IMR-90 (cell line): ENCODE measurements at regions not wholly inside any gene's neighbourhood (a gene's known extent, or its start where the extent isn't known, plus 50 kb on each side); places are given as distances from the start of the nearest gene placed in this dataset.

Source experiments
- ATAC-seq: fragments of 200-7000 bp; cut with Tn5 transposase; 2 replicates; pipeline ENCODE4 v1.9.1; 2020; ENCODE audit warnings: low read depth, mild to moderate bottlenecking, moderate library complexity
- BruUV-seq: library from RNA; stranded (reverse); fragments of 400-500 nt; replicated peaks from 2 replicates; lab custom pipeline; 2021; lab: Mats Ljungman, UMichigan
- CTCF ChIA-PET: fragments of 300-600 bp; formaldehyde crosslinking; extraction: SDS; loops from one replicate; lab custom pipeline; 2021; ENCODE audit warnings: antibody characterized with exemption; lab: Yijun Ruan, JAX
- POLR2A ChIA-PET: fragments of 300-600 bp; sonication (Branson Sonifier 250); formaldehyde crosslinking; loops from one replicate; lab custom pipeline; 2022; ENCODE audit warnings: antibody characterized with exemption; ENCODE audit not compliant: unreplicated experiment; lab: Charles Lee
- DNase-seq: peaks from one replicate; pipeline ENCODE4 v3.0.0; 2013
- H2AFZ ChIP-seq: replicated peaks from 2 replicates; pipeline ENCODE3; 2013; ENCODE audit warnings: low read length, mild to moderate bottlenecking; ENCODE audit not compliant: poor library complexity
- H2AK5ac ChIP-seq: 2 replicates; pipeline ENCODE4 v1.6.1; 2013; ENCODE audit warnings: low read depth, low read length, inconsistent platforms
- H2AK9ac ChIP-seq: replicated peaks from 2 replicates; pipeline ENCODE3; 2013; ENCODE audit warnings: mild to moderate bottlenecking, low read depth, low read length, moderate library complexity; ENCODE audit not compliant: poor library complexity
- H2BK120ac ChIP-seq: 2 replicates; pipeline ENCODE4 v1.6.1; 2013; ENCODE audit warnings: low read depth, low read length, inconsistent platforms
- H2BK15ac ChIP-seq: 3 replicates; pipeline ENCODE4 v1.6.1; 2013; ENCODE audit warnings: low read depth, low read length, inconsistent platforms
- H2BK20ac ChIP-seq: 2 replicates; pipeline ENCODE4 v1.6.1; 2013; ENCODE audit warnings: low read depth, mild to moderate bottlenecking, inconsistent platforms, low read length, moderate library complexity
- H2BK5ac ChIP-seq: 2 replicates; pipeline ENCODE4 v1.6.1; 2013; ENCODE audit warnings: mild to moderate bottlenecking, low read depth, low read length, inconsistent platforms; ENCODE audit not compliant: poor library complexity, severe bottlenecking
- H3K14ac ChIP-seq: replicated peaks from 2 replicates; pipeline ENCODE4 v1.6.1; 2013; ENCODE audit warnings: low read depth, low read length, inconsistent platforms
- H3K18ac ChIP-seq: 2 replicates; pipeline ENCODE4 v1.6.1; 2013; ENCODE audit warnings: low read depth, low read length, control low read depth
- H3K23ac ChIP-seq: 2 replicates; pipeline ENCODE4 v1.6.1; 2013; ENCODE audit warnings: low read depth, low read length, inconsistent platforms
- H3K27ac ChIP-seq: 2 replicates; pipeline ENCODE4 v1.5.1; 2013; ENCODE audit warnings: mild to moderate bottlenecking, control low read depth, low read length; ENCODE audit not compliant: insufficient read depth
- H3K27me3 ChIP-seq: 2 replicates; pipeline ENCODE4 v1.6.1; 2013; ENCODE audit warnings: low read length; ENCODE audit not compliant: control insufficient read depth, insufficient read depth
- H3K36me3 ChIP-seq: 2 replicates; pipeline ENCODE4 v1.6.1; 2013; ENCODE audit warnings: low read length, mixed read lengths; ENCODE audit not compliant: control insufficient read depth, insufficient read depth
- H3K4ac ChIP-seq: 2 replicates; pipeline ENCODE4 v1.6.1; 2013; ENCODE audit warnings: low read depth, low read length, inconsistent platforms
- H3K4me1 ChIP-seq: 2 replicates; pipeline ENCODE4 v1.6.1; 2013; ENCODE audit warnings: low read length, mixed read lengths; ENCODE audit not compliant: control insufficient read depth, insufficient read depth
- H3K4me2 ChIP-seq: 2 replicates; pipeline ENCODE4 v1.6.1; 2013; ENCODE audit warnings: low read depth, mild to moderate bottlenecking, control low read depth, low read length, moderate library complexity
- H3K4me3 ChIP-seq: 2 replicates; pipeline ENCODE4 v1.5.1; 2013; ENCODE audit warnings: low read depth, mild to moderate bottlenecking, control low read depth, low read length, moderate library complexity; ENCODE audit not compliant: insufficient read depth
- H3K56ac ChIP-seq: 2 replicates; pipeline ENCODE4 v1.6.1; 2013; ENCODE audit warnings: low read length, inconsistent platforms; ENCODE audit not compliant: insufficient read depth; ENCODE audit errors: extremely low read depth
- H3K79me1 ChIP-seq, 2 experiments: 2 replicates each; pipeline ENCODE4 v1.6.1; 2013; ENCODE audit warnings: low read length in 2 of 2, inconsistent platforms in 1 of 2, low read depth in 1 of 2
- H3K9ac ChIP-seq: 2 replicates; pipeline ENCODE4 v1.6.1; 2013; ENCODE audit warnings: low read depth, low read length, control low read depth
- H3K9me1 ChIP-seq: 2 replicates; pipeline ENCODE4 v1.6.1; 2013; ENCODE audit warnings: low read length, inconsistent platforms; ENCODE audit not compliant: insufficient read depth
- H3K9me3 ChIP-seq: 2 replicates; pipeline ENCODE4 v1.6.1; 2013; ENCODE audit warnings: low read length; ENCODE audit not compliant: control insufficient read depth, insufficient read depth
- H4K20me1 ChIP-seq: 2 replicates; pipeline ENCODE4 v1.6.1; 2013; ENCODE audit warnings: low read length, inconsistent platforms; ENCODE audit not compliant: insufficient read depth
- H4K5ac ChIP-seq: 2 replicates; pipeline ENCODE4 v1.6.1; 2013; ENCODE audit warnings: mild to moderate bottlenecking, low read depth, low read length, control low read depth
- H4K8ac ChIP-seq, 2 experiments: 2 replicates each; pipeline ENCODE4 v1.6.1; 2013; ENCODE audit warnings: low read depth in 2 of 2, low read length in 2 of 2, control low read depth in 1 of 2, inconsistent platforms in 1 of 2
- H4K91ac ChIP-seq: 2 replicates; pipeline ENCODE4 v1.6.1; 2013; ENCODE audit warnings: low read depth, low read length, inconsistent platforms; ENCODE audit not compliant: insufficient read depth
- FOS ChIP-seq: fragments of 150-350 bp; IDR thresholded peaks from 2 replicates; pipeline ENCODE4 v1.6.1; 2016; ENCODE audit warnings: low read depth, low read length
- MXI1 ChIP-seq: IDR thresholded peaks from 2 replicates; pipeline ENCODE4 v1.6.1; 2012; ENCODE audit warnings: low read depth, mild to moderate bottlenecking, low read length, moderate library complexity, borderline replicate concordance
- POLR2A ChIP-seq: IDR thresholded peaks from 2 replicates; pipeline ENCODE4 v1.6.1; 2012; ENCODE audit warnings: mild to moderate bottlenecking, low read depth, low read length
- RAD21 ChIP-seq: IDR thresholded peaks from 2 replicates; pipeline ENCODE4 v1.6.1; 2012; ENCODE audit warnings: low read length, improper control_type of control experiment
- RFX5 ChIP-seq: IDR thresholded peaks from 2 replicates; pipeline ENCODE4 v1.8.0; 2012; ENCODE audit warnings: low read depth, mild to moderate bottlenecking, low read length, moderate library complexity
- USF2 ChIP-seq: fragments of 150-350 bp; IDR thresholded peaks from 2 replicates; pipeline ENCODE4 v1.6.1; 2017; ENCODE audit warnings: mild to moderate bottlenecking, antibody characterized with exemption, low read length, low read depth
- WGBS, 2 experiments: methylation state at CpG; one replicate each; pipeline versions ENCODE4 v1.1.5 to v1.1.7; 2013; ENCODE audit warnings: missing lambda C conversion rate in 2 of 2; ENCODE audit not compliant: insufficient read length in 1 of 2; ENCODE audit errors: extremely low coverage in 2 of 2; 5-methylcytosine and 5-hydroxymethylcytosine counted together
- dilution Hi-C: fragments of 300-500 bp; cut with HindIII; formaldehyde crosslinking; loops from one replicate; pipeline ENCODE4 v1.14.3; 2018; ENCODE audit warnings: low sequenced_read_pairs; ENCODE audit not compliant: unreplicated experiment
- in situ Hi-C: fragments of 300-500 bp; cut with MboI; formaldehyde crosslinking; loops from 3 replicates; pipeline ENCODE4 v1.14.3; 2019; ENCODE audit warnings: low sequenced_read_pairs, inconsistent platforms, mixed read lengths
- intact Hi-C: fragments of 100-400 bp; cut with micrococcal nuclease; formaldehyde crosslinking; loops from 2 replicates; pipeline ENCODE4 v1.10.0; 2022
- TF ChIP-seq, protein P1 (sequence below): fragments of 150-350 bp; IDR thresholded peaks from 2 replicates; pipeline ENCODE4 v1.6.1; 2016; ENCODE audit warnings: low read depth, mild to moderate bottlenecking, low read length, moderate library complexity, borderline replicate concordance

DNA sequence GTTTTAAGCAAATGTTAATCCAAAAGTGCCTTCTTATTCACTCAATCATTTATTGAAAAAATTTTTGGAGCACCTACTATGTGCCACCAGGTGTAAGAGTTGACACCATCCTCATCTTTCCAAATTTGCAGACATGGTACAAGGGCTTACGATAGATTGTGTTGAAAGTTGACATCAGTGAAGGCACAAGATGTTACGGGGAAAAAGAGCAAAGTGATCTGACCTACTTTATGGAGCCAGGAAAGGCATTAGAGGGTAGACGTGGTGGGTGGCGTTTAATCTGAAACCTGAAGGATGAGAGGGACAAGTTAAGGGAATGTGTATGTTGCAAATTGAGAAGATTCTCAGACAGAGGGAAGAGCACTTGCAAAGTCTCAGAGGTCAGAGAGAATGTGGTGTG is 167.8 kb upstream of the HAND2 start:
- H3K4me2 ChIP-seq, result no peak overlapping the region
- intact Hi-C loops, result no loop called here

More for the DNA sequence above, 167.8 kb upstream of the HAND2 start:
- Histone ChIP-seq H3K36me3 (no peaks in the 10 kb centered on the region), H4K20me1 (no peaks in the 10 kb centered on the region), H3K56ac (no peak overlapping the region), H2BK15ac (no peak overlapping the region), H3K9me1 (no peaks in the 10 kb centered on the region), H2AK5ac (no peak overlapping the region), H3K27ac (no peak overlapping the region), H3K27me3 (no peaks in the 10 kb centered on the region; the same call in 1 of the 2 replicates), H3K79me1 (no peaks in the 10 kb centered on the region), H3K18ac (no peak overlapping the region), H2BK5ac (no peak overlapping the region), H4K5ac (no peak overlapping the region), H3K9ac (no peak overlapping the region), H3K4ac (no peak overlapping the region), H3K9me3 (no peaks in the 10 kb centered on the region), H2AK9ac (no peak overlapping the region), H3K4me1 (no peaks in the 10 kb centered on the region), H4K91ac (no peak overlapping the region), H3K23ac (no peak overlapping the region), H4K8ac (no peak overlapping the region), H2BK20ac (no peak overlapping the region), H3K14ac (no peak overlapping the region), H2BK120ac (no peak overlapping the region), H2AFZ (no peak overlapping the region), H3K4me3 (no peak overlapping the region)
- 60% methylated on average over 1 of the region's 4 CpGs; no CpG with 5 or more reads in 1 of the 2 experiments for WGBS, 2 experiments
- dilution Hi-C loops, result no loop called here
- TF ChIP-seq RFX5 (no peak), FOS (no peak), RAD21 (no peak), POLR2A (no peak), MXI1 (no peak), USF2 (no peak)
- TF ChIP-seq, protein P1, sequence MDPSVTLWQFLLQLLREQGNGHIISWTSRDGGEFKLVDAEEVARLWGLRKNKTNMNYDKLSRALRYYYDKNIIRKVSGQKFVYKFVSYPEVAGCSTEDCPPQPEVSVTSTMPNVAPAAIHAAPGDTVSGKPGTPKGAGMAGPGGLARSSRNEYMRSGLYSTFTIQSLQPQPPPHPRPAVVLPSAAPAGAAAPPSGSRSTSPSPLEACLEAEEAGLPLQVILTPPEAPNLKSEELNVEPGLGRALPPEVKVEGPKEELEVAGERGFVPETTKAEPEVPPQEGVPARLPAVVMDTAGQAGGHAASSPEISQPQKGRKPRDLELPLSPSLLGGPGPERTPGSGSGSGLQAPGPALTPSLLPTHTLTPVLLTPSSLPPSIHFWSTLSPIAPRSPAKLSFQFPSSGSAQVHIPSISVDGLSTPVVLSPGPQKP, result no peak
- ATAC-seq (no peak), DNase-seq (no peak)
- no TSS peak for BruUV-seq
- POLR2A ChIA-PET, result no interaction called here
- CTCF ChIA-PET, result no interaction called here
- in situ Hi-C loops, result no loop called here
